GM12872 (cell line): ENCODE measurements at regions not wholly inside any gene's neighbourhood (a gene's known extent, or its start where the extent isn't known, plus 50 kb on each side); places are given as distances from the start of the nearest gene placed in this dataset.

Experiments
- CTCF ChIP-seq: IDR thresholded peaks from 3 replicates; pipeline ENCODE4 v1.5.1; 2011; ENCODE audit warnings: low read depth, mild to moderate bottlenecking, low read length, moderate library complexity; ENCODE audit not compliant: insufficient read depth

GRCh38 chr1:34645919-34646318 is 108.9 kb upstream of the GJB5 start:
- no peak for TF ChIP-seq CTCF

GRCh38 chr1:34648501-34648900 is 106.3 kb upstream of the GJB5 start:
- no peak for TF ChIP-seq CTCF

GRCh38 chr1:34650090-34650489 is 104.8 kb upstream of the GJB5 start:
- TF ChIP-seq CTCF, result no peak

- no peak for TF ChIP-seq CTCF
Observed at GRCh38 chr1:34650800-34651199, 104.0 kb upstream of the GJB5 start.

- no peak for TF ChIP-seq CTCF
Observed at GRCh38 chr1:34653110-34653509, 101.7 kb upstream of the GJB5 start.

GRCh38 chr1:34655206-34655874 is 99.5 kb upstream of the GJB5 start:
- TF ChIP-seq CTCF, result no peak

- TF ChIP-seq CTCF, result no peak
Observed at GRCh38 chr1:34655875-34656240, 99.0 kb upstream of the GJB5 start.
